ENCODE measurements at regions not wholly inside any gene's neighbourhood (a gene's known extent, or its start where the extent isn't known, plus 50 kb on each side); places are given as distances from the start of the nearest gene placed in this dataset.

DNA sequence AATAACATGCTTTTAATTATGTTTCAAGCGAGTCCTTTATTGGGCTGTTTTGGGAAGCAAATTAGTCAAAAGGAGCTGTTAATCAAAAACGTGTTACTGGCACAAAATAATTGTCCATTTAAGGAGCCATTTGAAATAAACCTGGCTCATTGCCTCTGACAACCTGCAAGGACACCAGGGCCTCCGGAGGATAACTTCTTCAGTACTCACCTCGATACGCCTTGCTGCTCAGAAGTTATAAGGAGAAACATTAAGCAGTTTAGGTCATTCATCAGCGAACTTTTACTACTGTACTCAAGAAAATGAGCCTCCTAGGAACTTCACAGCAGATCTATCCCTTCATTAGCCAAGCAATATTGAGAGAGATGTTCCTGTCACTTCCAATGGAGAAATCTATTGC lies 1579.2 kb upstream of the ACVR2A start:
- no peaks in the 10 kb centered on the region for H3K36me3 ChIP-seq
- DNase-seq (ENCODE audit: low spot score in 2 of 2) = no peak
- H3K27ac ChIP-seq = no peak overlapping the region
- no peaks in the 10 kb centered on the region for H3K4me1 ChIP-seq
- no peak overlapping the region for H3K4me3 ChIP-seq
- no peaks in the 10 kb centered on the region for H3K9me3 ChIP-seq
- no peaks in the 10 kb centered on the region for H3K27me3 ChIP-seq
- TF ChIP-seq POLR2AphosphoS5 (IDR thresholded peaks at IDR 0.05) (no peak), POLR2A (IDR thresholded peaks at IDR 0.05) (no peak)
- TF ChIP-seq, protein P1, sequence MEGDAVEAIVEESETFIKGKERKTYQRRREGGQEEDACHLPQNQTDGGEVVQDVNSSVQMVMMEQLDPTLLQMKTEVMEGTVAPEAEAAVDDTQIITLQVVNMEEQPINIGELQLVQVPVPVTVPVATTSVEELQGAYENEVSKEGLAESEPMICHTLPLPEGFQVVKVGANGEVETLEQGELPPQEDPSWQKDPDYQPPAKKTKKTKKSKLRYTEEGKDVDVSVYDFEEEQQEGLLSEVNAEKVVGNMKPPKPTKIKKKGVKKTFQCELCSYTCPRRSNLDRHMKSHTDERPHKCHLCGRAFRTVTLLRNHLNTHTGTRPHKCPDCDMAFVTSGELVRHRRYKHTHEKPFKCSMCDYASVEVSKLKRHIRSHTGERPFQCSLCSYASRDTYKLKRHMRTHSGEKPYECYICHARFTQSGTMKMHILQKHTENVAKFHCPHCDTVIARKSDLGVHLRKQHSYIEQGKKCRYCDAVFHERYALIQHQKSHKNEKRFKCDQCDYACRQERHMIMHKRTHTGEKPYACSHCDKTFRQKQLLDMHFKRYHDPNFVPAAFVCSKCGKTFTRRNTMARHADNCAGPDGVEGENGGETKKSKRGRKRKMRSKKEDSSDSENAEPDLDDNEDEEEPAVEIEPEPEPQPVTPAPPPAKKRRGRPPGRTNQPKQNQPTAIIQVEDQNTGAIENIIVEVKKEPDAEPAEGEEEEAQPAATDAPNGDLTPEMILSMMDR (IDR thresholded peaks at IDR 0.05) = no peak
- intact Hi-C loops (cut with DNase I; ENCODE audit: low total_unique reads) = no loop called here

DNA sequence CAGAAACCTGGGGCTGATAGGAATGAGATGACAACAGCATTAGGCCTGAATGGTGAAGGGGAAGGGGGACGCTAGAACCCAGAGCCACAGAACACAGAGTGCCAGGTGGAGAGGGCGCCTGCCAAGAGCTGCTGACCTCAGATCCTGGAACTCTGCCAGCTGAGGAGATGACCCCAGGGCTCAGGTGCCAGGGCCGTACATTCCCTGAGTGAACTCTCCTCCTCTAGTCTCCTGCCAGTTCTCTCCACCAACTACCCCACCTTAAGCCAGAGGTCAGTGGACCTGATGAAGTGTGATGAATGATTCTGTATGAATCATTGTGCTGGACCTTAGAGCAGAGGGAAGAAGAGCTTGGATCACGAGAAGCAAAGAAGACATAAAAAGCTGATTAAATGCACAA lies 1582.2 kb upstream of the ACVR2A start:
- intact Hi-C loops (cut with DNase I; ENCODE audit: low total_unique reads) = no loop called here
- no peak for DNase-seq (ENCODE audit: low spot score in 2 of 2)

DNA sequence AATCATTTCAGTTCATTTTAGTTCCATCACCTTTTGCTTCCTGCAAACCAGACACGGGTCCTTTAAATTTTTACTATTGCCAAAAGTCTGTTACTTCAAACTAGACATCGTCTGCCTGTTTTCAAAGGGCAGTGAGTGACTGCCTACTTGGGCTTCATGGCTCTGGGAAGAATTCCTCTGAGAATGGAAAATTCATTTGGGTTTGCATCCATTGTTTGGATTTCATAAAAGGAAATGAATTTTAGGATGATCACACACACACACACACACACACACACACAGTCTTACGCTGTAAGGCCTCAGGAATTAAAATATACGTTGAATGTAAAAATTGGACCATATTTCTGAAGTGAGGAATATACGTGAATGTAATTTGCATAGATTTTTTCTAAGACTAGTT lies 1584.3 kb upstream of the ACVR2A start:
- no peaks in the 10 kb centered on the region for H3K27me3 ChIP-seq
- TF ChIP-seq, protein P1 (IDR thresholded peaks at IDR 0.05) = no peak
- TF ChIP-seq POLR2AphosphoS5 (IDR thresholded peaks at IDR 0.05) (no peak), POLR2A (IDR thresholded peaks at IDR 0.05) (no peak)
- DNase-seq (ENCODE audit: low spot score in 2 of 2) = no peak
- no peak overlapping the region for H3K4me3 ChIP-seq
- H3K9me3 ChIP-seq = no peaks in the 10 kb centered on the region
- no peaks in the 10 kb centered on the region for H3K4me1 ChIP-seq
- H3K27ac ChIP-seq = no peak overlapping the region
- intact Hi-C loops (cut with DNase I; ENCODE audit: low total_unique reads) = no loop called here
- H3K36me3 ChIP-seq = no peaks in the 10 kb centered on the region

More for the DNA sequence above, 1582.2 kb upstream of the ACVR2A start:
- H3K27ac ChIP-seq = no peak overlapping the region
- H3K4me1 ChIP-seq = no peaks in the 10 kb centered on the region
- H3K36me3 ChIP-seq = no peaks in the 10 kb centered on the region
- H3K9me3 ChIP-seq = no peaks in the 10 kb centered on the region
- H3K27me3 ChIP-seq = no peaks in the 10 kb centered on the region
- no peak overlapping the region for H3K4me3 ChIP-seq
- TF ChIP-seq POLR2AphosphoS5 (IDR thresholded peaks at IDR 0.05) = no peak
- TF ChIP-seq POLR2A (IDR thresholded peaks at IDR 0.05) = no peak
- TF ChIP-seq, protein P1 (IDR thresholded peaks at IDR 0.05) = no peak

DNA sequence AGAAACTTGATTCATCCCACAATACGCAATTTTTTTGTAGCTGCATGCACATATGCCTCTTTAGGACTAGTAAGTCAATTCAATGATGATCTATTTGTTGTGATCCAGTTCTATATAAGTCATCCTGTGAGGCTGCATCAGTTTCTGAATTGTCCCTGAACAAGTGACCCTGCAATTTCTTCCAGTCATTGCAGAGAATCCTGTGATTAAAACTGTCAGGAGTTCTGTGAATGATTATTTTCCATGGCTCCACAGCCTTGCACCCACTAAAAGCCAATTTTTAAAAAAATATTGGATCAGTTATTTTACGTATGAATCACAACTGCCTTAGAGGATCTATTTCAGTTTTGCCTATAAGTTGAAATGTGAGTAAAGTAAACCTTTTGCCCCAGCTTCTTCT lies 1585.0 kb upstream of the ACVR2A start:
- no peak for DNase-seq (ENCODE audit: low spot score in 2 of 2)
- Histone ChIP-seq H3K27ac (no peak overlapping the region), H3K4me1 (no peaks in the 10 kb centered on the region), H3K9me3 (no peaks in the 10 kb centered on the region), H3K27me3 (no peaks in the 10 kb centered on the region), H3K4me3 (no peak overlapping the region), H3K36me3 (no peaks in the 10 kb centered on the region)
- intact Hi-C loops (cut with DNase I; ENCODE audit: low total_unique reads) = no loop called here
- TF ChIP-seq POLR2A (IDR thresholded peaks at IDR 0.05) (no peak), POLR2AphosphoS5 (IDR thresholded peaks at IDR 0.05) (no peak)
- TF ChIP-seq, protein P1 (IDR thresholded peaks at IDR 0.05) = no peak

DNA sequence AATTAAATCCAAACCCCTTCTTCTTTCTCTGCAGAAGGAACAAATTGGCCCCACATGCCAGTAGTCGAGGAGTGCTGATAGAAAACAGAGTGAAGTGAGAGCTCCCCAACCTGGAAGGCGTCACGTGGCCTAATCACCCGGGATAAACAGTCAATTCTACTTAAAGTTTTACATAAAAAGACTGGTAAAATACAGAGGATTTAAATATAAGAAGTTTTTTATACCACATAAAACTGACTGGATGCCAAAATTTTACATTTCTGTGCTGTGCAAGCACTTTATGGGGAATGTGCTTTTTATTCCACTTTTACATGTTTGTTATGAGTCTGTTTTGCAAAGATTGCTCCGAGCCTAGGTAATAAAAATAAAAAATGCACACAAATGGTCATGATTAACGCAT lies 1586.8 kb upstream of the ACVR2A start:
- no peaks in the 10 kb centered on the region for H3K4me1 ChIP-seq
- H3K36me3 ChIP-seq = no peaks in the 10 kb centered on the region
- no peaks in the 10 kb centered on the region for H3K27me3 ChIP-seq
- no peak for TF ChIP-seq POLR2AphosphoS5 (IDR thresholded peaks at IDR 0.05)
- TF ChIP-seq, protein P1 (IDR thresholded peaks at IDR 0.05) = no peak
- TF ChIP-seq POLR2A (IDR thresholded peaks at IDR 0.05) = no peak
- no peak overlapping the region for H3K4me3 ChIP-seq
- no peak overlapping the region for H3K27ac ChIP-seq
- no peaks in the 10 kb centered on the region for H3K9me3 ChIP-seq
- intact Hi-C loops (cut with DNase I; ENCODE audit: low total_unique reads) = no loop called here
- DNase-seq (ENCODE audit: low spot score in 2 of 2) = no peak
